OCI-LY3 (cell line): ENCODE measurements at regions not wholly inside any gene's neighbourhood (a gene's known extent, or its start where the extent isn't known, plus 50 kb on each side); places are given as distances from the start of the nearest gene placed in this dataset.

Experiments used
- H2AFZ ChIP-seq: fragments of 200-600, 300-600 bp; shearing (Covaris generic); 2 replicates; pipeline ENCODE4 v1.6.0; 2014; ENCODE audit warnings: antibody characterized with exemption, low read depth, low read length
- H3K27ac ChIP-seq: fragments of 200-600, 300-600 bp; sonication (generic); 2 replicates; pipeline ENCODE4 v1.5.1; 2014; ENCODE audit warnings: mild to moderate bottlenecking, low read length, moderate library complexity, mixed read lengths
- H3K27me3 ChIP-seq: fragments of 200-600, 300-600 bp; sonication (generic); 2 replicates; pipeline ENCODE4 v1.6.1; 2014; ENCODE audit warnings: low read depth, low read length, mixed read lengths
- H3K36me3 ChIP-seq: fragments of 200-600, 300-600 bp; sonication (generic); replicated peaks from 2 replicates; pipeline ENCODE3; 2014; ENCODE audit warnings: low read depth, low read length, mixed read lengths
- H3K4me1 ChIP-seq: fragments of 300-600, 200-600 bp; sonication (generic); 2 replicates; pipeline ENCODE4 v1.6.1; 2014; ENCODE audit warnings: low read length, mixed read lengths
- H3K4me2 ChIP-seq: fragments of 200-600, 300-600 bp; sonication (generic); 2 replicates; pipeline ENCODE4 v1.6.1; 2014; ENCODE audit warnings: low read length, mixed read lengths
- H3K4me3 ChIP-seq: fragments of 300-600, 200-600 bp; sonication (generic); 2 replicates; pipeline ENCODE4 v1.5.1; 2014; ENCODE audit warnings: antibody characterized with exemption, mild to moderate bottlenecking, low read length, moderate library complexity
- H3K79me2 ChIP-seq: fragments of 300-600, 200-600 bp; shearing (Covaris generic); 2 replicates; pipeline ENCODE4 v1.6.1; 2014; ENCODE audit warnings: mild to moderate bottlenecking, low read length, mixed read lengths
- H3K9ac ChIP-seq: fragments of 300-600, 200-600 bp; shearing (Covaris generic); 2 replicates; pipeline ENCODE4 v1.6.0; 2014; ENCODE audit warnings: mild to moderate bottlenecking, low read length, moderate library complexity
- H3K9me3 ChIP-seq: fragments of 200-600, 300-600 bp; shearing (Covaris generic); 2 replicates; pipeline ENCODE4 v1.6.1; 2014; ENCODE audit warnings: low read length, mixed read lengths; ENCODE audit not compliant: insufficient read depth
- H4K20me1 ChIP-seq: fragments of 200-600, 300-600 bp; sonication (generic); 2 replicates; pipeline ENCODE4 v1.6.1; 2016; ENCODE audit warnings: low read length, mixed read lengths; ENCODE audit not compliant: insufficient read depth
- CTCF ChIP-seq: fragments of 200-600, 300-600 bp; sonication (generic); IDR thresholded peaks from 2 replicates; pipeline ENCODE4 v1.5.1; 2014; ENCODE audit warnings: antibody characterized with exemption, low read length, low read depth
- EZH2phosphoT487 ChIP-seq: fragments of 200-600 bp; shearing (Covaris generic); IDR thresholded peaks from 2 replicates; pipeline ENCODE4 v1.6.1; 2018; ENCODE audit warnings: antibody characterized with exemption, mixed run types, low read depth

- H3K27me3 ChIP-seq = no peaks in the 10 kb centered on the region
- TF ChIP-seq CTCF = no peak
- no peak for TF ChIP-seq EZH2phosphoT487
- H2AFZ ChIP-seq = peak overlapping the region; percentile 68
- H3K9me3 ChIP-seq = no peaks in the 10 kb centered on the region
- H3K79me2 ChIP-seq = no peaks in the 10 kb centered on the region
- peak overlapping the region; percentile 32 for H3K9ac ChIP-seq
- peak overlapping the region; percentile 77 for H3K4me2 ChIP-seq
- peak overlapping the region; percentile 70 for H3K4me3 ChIP-seq
- H3K27ac ChIP-seq = peak overlapping the region; percentile 10; the same call in 1 of the 2 replicates
- no peaks in the 10 kb centered on the region for H4K20me1 ChIP-seq
- peaks cover 28% of the 10 kb centered on the region for H3K4me1 ChIP-seq
- no peaks in the 10 kb centered on the region for H3K36me3 ChIP-seq
Observed at GRCh38 chr3:78035131-78035641, 995.3 kb downstream of the ROBO2 start.

- TF ChIP-seq EZH2phosphoT487 (no peak), CTCF (no peak)
- H3K9ac ChIP-seq = no peak overlapping the region
- no peak overlapping the region for H2AFZ ChIP-seq
- peaks cover 5% of the 10 kb centered on the region for H3K36me3 ChIP-seq
- H4K20me1 ChIP-seq = no peaks in the 10 kb centered on the region
- H3K4me3 ChIP-seq = no peak overlapping the region
- no peaks in the 10 kb centered on the region for H3K79me2 ChIP-seq
- no peaks in the 10 kb centered on the region for H3K27me3 ChIP-seq
- peaks cover 37% of the 10 kb centered on the region for H3K4me1 ChIP-seq
- no peak overlapping the region for H3K27ac ChIP-seq
- H3K4me2 ChIP-seq = no peak overlapping the region
- H3K9me3 ChIP-seq = no peaks in the 10 kb centered on the region
Observed at GRCh38 chr3:78041486-78041885, 1001.6 kb downstream of the ROBO2 start.

GRCh38 chr3:78046566-78046965 is 1006.7 kb downstream of the ROBO2 start:
- H4K20me1 ChIP-seq = no peaks in the 10 kb centered on the region
- no peaks in the 10 kb centered on the region for H3K79me2 ChIP-seq
- peaks cover 46% of the 10 kb centered on the region for H3K4me1 ChIP-seq
- H3K4me2 ChIP-seq = no peak overlapping the region
- H3K27me3 ChIP-seq = no peaks in the 10 kb centered on the region
- no peak overlapping the region for H3K4me3 ChIP-seq
- H3K9me3 ChIP-seq = no peaks in the 10 kb centered on the region
- no peak for TF ChIP-seq CTCF
- TF ChIP-seq EZH2phosphoT487 = no peak
- H3K27ac ChIP-seq = no peak overlapping the region
- H3K36me3 ChIP-seq = peaks cover 5% of the 10 kb centered on the region
- H2AFZ ChIP-seq = no peak overlapping the region
- no peak overlapping the region for H3K9ac ChIP-seq

- Histone ChIP-seq H4K20me1 (no peaks in the 10 kb centered on the region), H3K9ac (peak overlapping the region; percentile 38; the same call in 1 of the 2 replicates), H3K4me1 (peaks cover 34% of the 10 kb centered on the region), H2AFZ (peak overlapping the region; percentile 89), H3K4me3 (peak overlapping the region; percentile 58), H3K79me2 (no peaks in the 10 kb centered on the region), H3K27ac (peak overlapping the region; percentile 25), H3K36me3 (peaks cover 5% of the 10 kb centered on the region), H3K4me2 (peak overlapping the region; percentile 78), H3K9me3 (no peaks in the 10 kb centered on the region), H3K27me3 (no peaks in the 10 kb centered on the region)
- TF ChIP-seq EZH2phosphoT487 = no peak
- peak; percentile 45; the same call in 1 of the 2 replicates for TF ChIP-seq CTCF
Observed at GRCh38 chr3:78048698-78049097, 1008.8 kb downstream of the ROBO2 start.
